ENCODE measurements at regions not wholly inside any gene's neighbourhood (a gene's known extent, or its start where the extent isn't known, plus 50 kb on each side); places are given as distances from the start of the nearest gene placed in this dataset.

DNA sequence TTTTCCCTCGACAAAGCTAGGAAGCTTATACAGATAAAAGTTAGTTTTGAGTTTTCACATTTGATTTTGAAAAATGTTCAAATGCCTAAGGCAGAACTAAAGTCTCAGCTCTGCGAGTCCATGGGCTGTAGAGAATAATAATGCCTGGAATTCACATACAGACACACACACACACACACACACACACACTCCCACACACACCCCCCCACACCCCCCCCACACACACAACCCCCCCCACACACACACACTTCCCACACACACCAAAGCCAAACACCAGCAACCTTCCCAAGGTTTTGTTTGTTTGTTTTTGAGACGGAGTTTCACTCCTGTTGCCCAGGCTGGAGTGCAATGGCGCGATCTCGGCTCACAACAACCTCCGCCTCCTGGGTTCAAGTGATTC lies 62.8 kb upstream of the EIF5 start:
- ATAC-seq (ENCODE audit: low read depth) (no peak), DNase-seq (no peak)
- CTCF ChIA-PET = interaction anchor here (0.7 kb wide), 1 partner anchor 193 kb away, joined by 3 read pairs; no protein-coding TSS in a partner anchor
- H3K4me2 ChIP-seq (ENCODE audit: low read depth, low read length) = no peak overlapping the region
- no peaks in the 10 kb centered on the region for H3K9me1 ChIP-seq (ENCODE audit: insufficient read depth, low read length)
- no peak overlapping the region for H3K27ac ChIP-seq (ENCODE audit: insufficient read depth, low read length)
- no peak overlapping the region for H3K14ac ChIP-seq (replicated peaks; ENCODE audit: low read depth, low read length)
- no peak overlapping the region for H3K18ac ChIP-seq (ENCODE audit: low read depth, low read length)
- no peak overlapping the region for H2AFZ ChIP-seq (replicated peaks; ENCODE audit: low read length, poor library complexity)
- no peak overlapping the region for H2BK120ac ChIP-seq (ENCODE audit: low read depth, low read length)
- no peak overlapping the region for H3K9ac ChIP-seq (ENCODE audit: low read depth, low read length)
- dilution Hi-C loops (cut with HindIII; ENCODE audit: low sequenced_read_pairs, unreplicated experiment) = no loop called here
- H3K79me1 ChIP-seq (ENCODE audit: low read depth in 1 of 2, low read length in 2 of 2) = no peaks in the 10 kb centered on the region
- POLR2A ChIA-PET (ENCODE audit: unreplicated experiment) = no interaction called here
- WGBS, 2 experiments (ENCODE audit: extremely low coverage in 2 of 2, insufficient read length in 1 of 2) = no CpG with 5 or more reads among the region's 7 CpGs
- no peak overlapping the region for H3K56ac ChIP-seq (ENCODE audit: extremely low read depth, insufficient read depth, low read length)
- no peak overlapping the region for H2AK9ac ChIP-seq (replicated peaks; ENCODE audit: low read depth, low read length, poor library complexity)
- H3K27me3 ChIP-seq (ENCODE audit: control insufficient read depth, insufficient read depth, low read length) = peaks cover 55% of the 10 kb centered on the region
- BruUV-seq (replicated peaks) = no TSS peak
- TF ChIP-seq BHLHE40 (IDR thresholded peaks at IDR 0.05; ENCODE audit: low read depth, low read length) (no peak), SMC3 (IDR thresholded peaks at IDR 0.05; ENCODE audit: low read depth, low read length) (no peak)
- TF ChIP-seq, protein P1, sequence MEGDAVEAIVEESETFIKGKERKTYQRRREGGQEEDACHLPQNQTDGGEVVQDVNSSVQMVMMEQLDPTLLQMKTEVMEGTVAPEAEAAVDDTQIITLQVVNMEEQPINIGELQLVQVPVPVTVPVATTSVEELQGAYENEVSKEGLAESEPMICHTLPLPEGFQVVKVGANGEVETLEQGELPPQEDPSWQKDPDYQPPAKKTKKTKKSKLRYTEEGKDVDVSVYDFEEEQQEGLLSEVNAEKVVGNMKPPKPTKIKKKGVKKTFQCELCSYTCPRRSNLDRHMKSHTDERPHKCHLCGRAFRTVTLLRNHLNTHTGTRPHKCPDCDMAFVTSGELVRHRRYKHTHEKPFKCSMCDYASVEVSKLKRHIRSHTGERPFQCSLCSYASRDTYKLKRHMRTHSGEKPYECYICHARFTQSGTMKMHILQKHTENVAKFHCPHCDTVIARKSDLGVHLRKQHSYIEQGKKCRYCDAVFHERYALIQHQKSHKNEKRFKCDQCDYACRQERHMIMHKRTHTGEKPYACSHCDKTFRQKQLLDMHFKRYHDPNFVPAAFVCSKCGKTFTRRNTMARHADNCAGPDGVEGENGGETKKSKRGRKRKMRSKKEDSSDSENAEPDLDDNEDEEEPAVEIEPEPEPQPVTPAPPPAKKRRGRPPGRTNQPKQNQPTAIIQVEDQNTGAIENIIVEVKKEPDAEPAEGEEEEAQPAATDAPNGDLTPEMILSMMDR (conservative IDR thresholded peaks at IDR 0.05; ENCODE audit: low read depth, low read length) = no peak
- no peak overlapping the region for H3K4me3 ChIP-seq (ENCODE audit: insufficient read depth, low read depth, low read length)
- H3K36me3 ChIP-seq (ENCODE audit: control insufficient read depth, insufficient read depth, low read length) = no peaks in the 10 kb centered on the region
- H2BK20ac ChIP-seq (ENCODE audit: low read depth, low read length) = no peak overlapping the region
- H4K91ac ChIP-seq (ENCODE audit: insufficient read depth, low read depth, low read length) = no peak overlapping the region
- no peak overlapping the region for H3K23ac ChIP-seq (ENCODE audit: low read depth, low read length)
- no peak overlapping the region for H3K4ac ChIP-seq (ENCODE audit: low read depth, low read length)
- H4K20me1 ChIP-seq (ENCODE audit: insufficient read depth, low read length) = no peaks in the 10 kb centered on the region
- H2AK5ac ChIP-seq (ENCODE audit: low read depth, low read length) = no peak overlapping the region
- in situ Hi-C loops (cut with MboI; ENCODE audit: low sequenced_read_pairs) = no loop called here
- peaks cover 9% of the 10 kb centered on the region for H3K9me3 ChIP-seq (ENCODE audit: control insufficient read depth, insufficient read depth, low read length)
- no peak overlapping the region for H2BK5ac ChIP-seq (ENCODE audit: low read depth, low read length, poor library complexity, severe bottlenecking)
- no peak overlapping the region for H4K5ac ChIP-seq (ENCODE audit: low read depth, low read length)
- no peak overlapping the region for H2BK15ac ChIP-seq (ENCODE audit: low read depth, low read length)
- intact Hi-C loops (cut with micrococcal nuclease) = no loop called here
- H4K8ac ChIP-seq (ENCODE audit: low read depth in 2 of 2, low read length in 2 of 2) = no peak overlapping the region
- H3K4me1 ChIP-seq (ENCODE audit: control insufficient read depth, insufficient read depth, low read length) = peaks cover 4% of the 10 kb centered on the region; the same call in 1 of the 2 replicates
